Neural progenitor cell (in vitro differentiated cells): ENCODE measurements at regions not wholly inside any gene's neighbourhood (a gene's known extent, or its start where the extent isn't known, plus 50 kb on each side); places are given as distances from the start of the nearest gene placed in this dataset.

Experiments
- EZH2 ChIP-seq: fragments of 200-600 bp; sonication (generic); IDR thresholded peaks from 2 replicates; pipeline ENCODE4 v1.6.1; 2017; ENCODE audit warnings: antibody characterized with exemption, mild to moderate bottlenecking, moderate library complexity
- TF ChIP-seq, protein P1 (sequence below): fragments of 200-600 bp; sonication (generic); IDR thresholded peaks from 2 replicates; pipeline ENCODE4 v1.5.1; 2017; ENCODE audit warnings: antibody characterized with exemption, mild to moderate bottlenecking

DNA sequence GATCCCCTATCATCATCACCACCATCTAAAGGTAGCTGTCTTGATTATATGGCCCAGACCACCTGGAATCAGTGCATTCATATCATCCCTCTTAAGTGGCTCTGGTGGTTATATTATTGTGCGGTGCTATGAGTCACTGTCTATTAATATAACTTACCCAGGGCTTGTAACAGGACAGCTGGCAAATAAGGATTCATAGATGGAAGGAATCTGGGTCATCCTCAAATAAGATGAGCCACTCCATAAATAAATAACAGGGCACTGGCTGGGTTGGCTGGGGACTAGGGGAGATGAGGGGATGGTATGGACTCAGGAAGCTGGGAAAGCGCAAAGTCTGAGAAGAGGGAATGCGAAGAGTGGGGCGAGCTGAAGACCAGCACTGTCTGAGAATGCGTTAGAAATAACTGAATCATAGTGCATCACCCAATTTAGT lies 216.1 kb downstream of the NUAK1 start:
- no peak for TF ChIP-seq EZH2
- TF ChIP-seq, protein P1, sequence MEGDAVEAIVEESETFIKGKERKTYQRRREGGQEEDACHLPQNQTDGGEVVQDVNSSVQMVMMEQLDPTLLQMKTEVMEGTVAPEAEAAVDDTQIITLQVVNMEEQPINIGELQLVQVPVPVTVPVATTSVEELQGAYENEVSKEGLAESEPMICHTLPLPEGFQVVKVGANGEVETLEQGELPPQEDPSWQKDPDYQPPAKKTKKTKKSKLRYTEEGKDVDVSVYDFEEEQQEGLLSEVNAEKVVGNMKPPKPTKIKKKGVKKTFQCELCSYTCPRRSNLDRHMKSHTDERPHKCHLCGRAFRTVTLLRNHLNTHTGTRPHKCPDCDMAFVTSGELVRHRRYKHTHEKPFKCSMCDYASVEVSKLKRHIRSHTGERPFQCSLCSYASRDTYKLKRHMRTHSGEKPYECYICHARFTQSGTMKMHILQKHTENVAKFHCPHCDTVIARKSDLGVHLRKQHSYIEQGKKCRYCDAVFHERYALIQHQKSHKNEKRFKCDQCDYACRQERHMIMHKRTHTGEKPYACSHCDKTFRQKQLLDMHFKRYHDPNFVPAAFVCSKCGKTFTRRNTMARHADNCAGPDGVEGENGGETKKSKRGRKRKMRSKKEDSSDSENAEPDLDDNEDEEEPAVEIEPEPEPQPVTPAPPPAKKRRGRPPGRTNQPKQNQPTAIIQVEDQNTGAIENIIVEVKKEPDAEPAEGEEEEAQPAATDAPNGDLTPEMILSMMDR = no peak
